B cell (primary cell): ENCODE measurements at regions not wholly inside any gene's neighbourhood (a gene's known extent, or its start where the extent isn't known, plus 50 kb on each side); places are given as distances from the start of the nearest gene placed in this dataset.

Experiments used
- ATAC-seq: fragments of 200-7000 bp; cut with Tn5 transposase; one replicate; pipeline ENCODE4 v1.10.0; 2021; ENCODE audit warnings: low read depth, mild to moderate bottlenecking, moderate number of reproducible peaks, moderate library complexity
- CTCF ChIA-PET: fragments of 350-600 bp; sonication (Branson Sonifier 250); formaldehyde crosslinking; loops from one replicate; lab custom pipeline; 2021; ENCODE audit warnings: antibody characterized with exemption, inconsistent platforms; lab: Charles Lee
- POLR2A ChIA-PET: fragments of 350-600 bp; sonication (Branson Sonifier 250); formaldehyde crosslinking; loops from one replicate; lab custom pipeline; 2021; ENCODE audit warnings: antibody characterized with exemption; lab: Charles Lee
- DNase-seq: peaks from one replicate; pipeline ENCODE4 v3.0.0; 2013
- H2AFZ ChIP-seq: 2 replicates; pipeline ENCODE4 v1.6.1; 2012; ENCODE audit warnings: mild to moderate bottlenecking, low read depth, low read length; ENCODE audit not compliant: insufficient read depth, poor library complexity, severe bottlenecking
- H3K27ac ChIP-seq, 2 donors: 1 replicate in 1 of 2; 2 replicates in 1 of 2; pipeline ENCODE4 v1.5.1; 2012 to 2013; ENCODE audit warnings: low read length in 2 of 2, mild to moderate bottlenecking in 2 of 2, moderate library complexity in 1 of 2
- H3K27me3 ChIP-seq, 4 experiments: fragments of 200-600 bp in 1 of 4; sonication (generic) in 1 of 4; replicated peaks in 1 of 4; 1 replicate in 2 of 4; 2 replicates in 2 of 4; pipeline versions ENCODE4 v1.6.1 to v1.7.0; 2013 to 2016; ENCODE audit warnings: low read length in 3 of 4, mild to moderate bottlenecking in 2 of 4, mixed read lengths in 1 of 4, moderate library complexity in 1 of 4; ENCODE audit not compliant: insufficient read depth in 4 of 4, control insufficient read depth in 3 of 4; ENCODE audit errors: control extremely low read depth in 1 of 4
- H3K36me3 ChIP-seq, 2 experiments: replicated peaks in 1 of 2; 1 replicate in 1 of 2; 2 replicates in 1 of 2; pipeline versions ENCODE4 v1.6.1 to v1.7.1; 2013; ENCODE audit warnings: low read length in 1 of 2; ENCODE audit not compliant: insufficient read depth in 2 of 2, control insufficient read depth in 1 of 2; ENCODE audit errors: control extremely low read depth in 1 of 2, extremely low read depth in 1 of 2
- H3K4me1 ChIP-seq, 2 donors: fragments of 200-600 bp in 1 of 2; sonication (generic) in 1 of 2; 1 replicate in 1 of 2; 2 replicates in 1 of 2; pipeline versions ENCODE4 v1.5.1 to v1.6.1; 2013 to 2017; ENCODE audit warnings: low read length in 2 of 2; ENCODE audit not compliant: control insufficient read depth in 2 of 2, insufficient read depth in 2 of 2
- H3K4me2 ChIP-seq: replicated peaks from 2 replicates; pipeline ENCODE3; 2012; ENCODE audit warnings: mild to moderate bottlenecking, low read depth, low read length; ENCODE audit not compliant: poor library complexity, severe bottlenecking
- H3K4me3 ChIP-seq, 5 experiments: fragments of 200-600 bp in 1 of 5; sonication (generic) in 1 of 5; 1 replicate in 3 of 5; 2 replicates in 2 of 5; pipeline versions ENCODE4 v1.5.1 to v1.7.0; 2011 to 2016; ENCODE audit warnings: low read length in 4 of 5, mild to moderate bottlenecking in 4 of 5, low read depth in 2 of 5, control low read depth in 1 of 5, moderate library complexity in 1 of 5; ENCODE audit not compliant: insufficient read depth in 1 of 5; ENCODE audit errors: control extremely low read depth in 1 of 5, extremely low read depth in 1 of 5
- H3K79me2 ChIP-seq: fragments of 200-600 bp; sonication (generic); one replicate; pipeline ENCODE4 v1.6.0; 2016; ENCODE audit warnings: low read length; ENCODE audit not compliant: control insufficient read depth, insufficient read depth
- H3K9ac ChIP-seq: fragments of 200-600 bp; sonication (generic); 2 replicates; pipeline ENCODE4 v1.6.1; 2017; ENCODE audit warnings: mild to moderate bottlenecking, low read length, moderate library complexity
- H3K9me3 ChIP-seq, 3 donors: one replicate each; pipeline versions ENCODE4 v1.6.1 to v1.7.1; 2013; ENCODE audit warnings: low read length in 2 of 3; ENCODE audit not compliant: control insufficient read depth in 2 of 3, insufficient read depth in 1 of 3; ENCODE audit errors: control extremely low read depth in 1 of 3
- H4K20me1 ChIP-seq: 2 replicates; pipeline ENCODE4 v1.6.0; 2012; ENCODE audit warnings: mild to moderate bottlenecking, low read length; ENCODE audit not compliant: insufficient read depth, control insufficient read depth, poor library complexity, severe bottlenecking
- H3K27ac Mint-ChIP-seq: one replicate; pipeline ENCODE4 v1.8.0; 2021; ENCODE audit warnings: mixed read lengths
- H3K27me3 Mint-ChIP-seq: one replicate; pipeline ENCODE4 v1.8.0; 2021; ENCODE audit warnings: mixed read lengths
- H3K4me1 Mint-ChIP-seq: one replicate; pipeline ENCODE4 v1.8.0; 2021; ENCODE audit warnings: mixed read lengths
- H3K4me3 Mint-ChIP-seq: one replicate; pipeline ENCODE4 v1.8.0; 2021; ENCODE audit warnings: mixed read lengths
- H3K9me3 Mint-ChIP-seq: one replicate; pipeline ENCODE4 v1.8.0; 2022; ENCODE audit warnings: mixed read lengths; ENCODE audit not compliant: insufficient read depth
- EZH2 ChIP-seq: IDR thresholded peaks from 2 replicates; pipeline ENCODE4 v1.6.1; 2012; ENCODE audit warnings: borderline replicate concordance, low read depth, mild to moderate bottlenecking, moderate library complexity, low read length; ENCODE audit not compliant: insufficient read depth, poor library complexity, severe bottlenecking
- WGBS: methylation state at CpG from one replicate; pipeline ENCODE4 v1.1.5; 2013; ENCODE audit warnings: missing lambda C conversion rate; ENCODE audit not compliant: insufficient coverage; 5-methylcytosine and 5-hydroxymethylcytosine counted together
- intact Hi-C: fragments of 100-400 bp; cut with micrococcal nuclease; formaldehyde crosslinking; loops from one replicate; pipeline ENCODE4 v1.10.0; 2022
- TF ChIP-seq, protein P1 (sequence below): fragments of 200-600 bp; IDR thresholded peaks from one replicate; pipeline ENCODE4 v1.8.0; 2022; ENCODE audit warnings: antibody characterized with exemption, mild to moderate bottlenecking

DNA sequence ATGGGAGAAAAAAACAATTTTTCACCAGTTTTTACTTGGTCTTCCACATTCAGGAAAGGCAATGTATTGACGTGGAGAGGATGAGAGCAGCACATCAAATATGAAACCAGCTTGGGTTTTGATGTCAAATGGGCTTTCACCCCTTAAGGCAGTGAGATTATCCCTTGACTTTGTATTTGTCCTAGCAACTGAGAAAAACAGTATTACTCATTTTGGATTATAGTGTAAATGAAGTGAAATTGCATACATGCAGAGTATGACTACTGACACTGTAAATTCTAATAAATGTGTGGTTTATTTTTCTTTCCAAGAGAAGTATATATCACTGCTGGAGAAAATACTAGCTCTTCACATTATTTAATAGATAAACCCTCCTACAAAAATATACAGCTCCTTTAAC, 863.6 kb upstream of the IGFBP7 start:
- Mint-ChIP-seq H3K9me3 (no peaks in the 10 kb centered on the region), H3K27me3 (no peaks in the 10 kb centered on the region), H3K4me1 (no peaks in the 10 kb centered on the region), H3K4me3 (no peak overlapping the region), H3K27ac (no peak overlapping the region)
- WGBS = no CpG with 5 or more reads among the region's 1 CpG
- ChIA-PET POLR2A (no interaction called here), CTCF (no interaction called here)
- no peaks in the 10 kb centered on the region for H3K36me3 ChIP-seq
- no peak for DNase-seq
- no peak overlapping the region for H3K4me2 ChIP-seq
- H3K9me3 ChIP-seq = peaks cover 0 to under 1% (median 0%) of the 10 kb centered on the region in 3 donors
- no peaks in the 10 kb centered on the region for H4K20me1 ChIP-seq
- H3K4me1 ChIP-seq = no peaks in the 10 kb centered on the region
- no peaks in the 10 kb centered on the region for H3K27me3 ChIP-seq
- H3K79me2 ChIP-seq = no peaks in the 10 kb centered on the region
- no peak for TF ChIP-seq EZH2
- TF ChIP-seq, protein P1, sequence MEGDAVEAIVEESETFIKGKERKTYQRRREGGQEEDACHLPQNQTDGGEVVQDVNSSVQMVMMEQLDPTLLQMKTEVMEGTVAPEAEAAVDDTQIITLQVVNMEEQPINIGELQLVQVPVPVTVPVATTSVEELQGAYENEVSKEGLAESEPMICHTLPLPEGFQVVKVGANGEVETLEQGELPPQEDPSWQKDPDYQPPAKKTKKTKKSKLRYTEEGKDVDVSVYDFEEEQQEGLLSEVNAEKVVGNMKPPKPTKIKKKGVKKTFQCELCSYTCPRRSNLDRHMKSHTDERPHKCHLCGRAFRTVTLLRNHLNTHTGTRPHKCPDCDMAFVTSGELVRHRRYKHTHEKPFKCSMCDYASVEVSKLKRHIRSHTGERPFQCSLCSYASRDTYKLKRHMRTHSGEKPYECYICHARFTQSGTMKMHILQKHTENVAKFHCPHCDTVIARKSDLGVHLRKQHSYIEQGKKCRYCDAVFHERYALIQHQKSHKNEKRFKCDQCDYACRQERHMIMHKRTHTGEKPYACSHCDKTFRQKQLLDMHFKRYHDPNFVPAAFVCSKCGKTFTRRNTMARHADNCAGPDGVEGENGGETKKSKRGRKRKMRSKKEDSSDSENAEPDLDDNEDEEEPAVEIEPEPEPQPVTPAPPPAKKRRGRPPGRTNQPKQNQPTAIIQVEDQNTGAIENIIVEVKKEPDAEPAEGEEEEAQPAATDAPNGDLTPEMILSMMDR = no peak
- ATAC-seq = no peak
- intact Hi-C loops = no loop called here
- H3K9ac ChIP-seq = no peak overlapping the region
- no peak overlapping the region for H3K4me3 ChIP-seq
- H3K27ac ChIP-seq = no peak overlapping the region
- no peak overlapping the region for H2AFZ ChIP-seq

DNA sequence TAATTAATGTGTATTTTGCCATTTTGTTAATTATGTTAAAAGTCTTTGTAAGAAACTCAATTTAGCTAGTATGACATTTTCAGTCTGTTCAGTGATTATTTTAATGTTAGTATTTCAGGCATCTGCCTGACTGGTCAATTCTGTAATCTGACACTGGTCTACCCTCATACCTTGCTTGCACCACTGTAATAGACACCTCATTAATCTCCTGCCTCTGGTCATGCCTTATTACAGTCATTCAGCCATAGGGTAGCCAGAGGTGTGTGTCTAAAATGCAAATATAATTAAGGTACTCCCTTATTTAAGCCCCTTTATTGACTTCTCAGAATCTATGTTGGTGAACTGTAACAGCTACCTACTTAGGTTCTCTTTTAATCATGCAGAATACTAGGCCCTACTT, 861.1 kb upstream of the IGFBP7 start:
- Mint-ChIP-seq H3K27me3 (no peaks in the 10 kb centered on the region), H3K4me3 (no peak overlapping the region), H3K4me1 (no peaks in the 10 kb centered on the region), H3K9me3 (peaks cover under 1% of the 10 kb centered on the region), H3K27ac (no peak overlapping the region)
- DNase-seq = no peak
- CTCF ChIA-PET = no interaction called here
- Histone ChIP-seq H3K36me3 (no peaks in the 10 kb centered on the region), H2AFZ (no peak overlapping the region), H3K4me2 (no peak overlapping the region), H3K4me1 (no peaks in the 10 kb centered on the region), H4K20me1 (no peaks in the 10 kb centered on the region), H3K27me3 (no peaks in the 10 kb centered on the region), H3K79me2 (no peaks in the 10 kb centered on the region), H3K9ac (no peak overlapping the region), H3K4me3 (no peak overlapping the region), H3K27ac (no peak overlapping the region), H3K9me3 (peaks cover 0 to 10% (median 0%) of the 10 kb centered on the region in 3 donors)
- intact Hi-C loops = no loop called here
- no peak for ATAC-seq
- TF ChIP-seq, protein P1 = no peak
- TF ChIP-seq EZH2 = no peak
- POLR2A ChIA-PET = no interaction called here
